Trophoblast cell (in vitro differentiated cells and primary cell): ENCODE measurements at regions not wholly inside any gene's neighbourhood (a gene's known extent, or its start where the extent isn't known, plus 50 kb on each side); places are given as distances from the start of the nearest gene placed in this dataset.

ENCODE experiments used
- DNase-seq, 2 donors: peaks; one replicate each; pipeline ENCODE4 v3.0.0-alpha.2; 2016
- H2AFZ ChIP-seq: 2 replicates; pipeline ENCODE4 v1.6.1; 2013; ENCODE audit warnings: low read length, moderate library complexity, mild to moderate bottlenecking; ENCODE audit not compliant: insufficient read depth, poor library complexity
- H2AK5ac ChIP-seq: 2 replicates; pipeline ENCODE4 v1.6.1; 2013; ENCODE audit warnings: mild to moderate bottlenecking, low read length
- H2BK120ac ChIP-seq: 2 replicates; pipeline ENCODE4 v1.6.1; 2013; ENCODE audit warnings: low read length, mild to moderate bottlenecking, moderate library complexity; ENCODE audit not compliant: insufficient read depth, poor library complexity
- H2BK12ac ChIP-seq: 2 replicates; pipeline ENCODE4 v1.6.1; 2013; ENCODE audit warnings: mild to moderate bottlenecking, low read length, moderate library complexity
- H2BK5ac ChIP-seq: 2 replicates; pipeline ENCODE4 v1.6.1; 2013; ENCODE audit warnings: low read length, low read depth, moderate library complexity, mild to moderate bottlenecking; ENCODE audit not compliant: poor library complexity
- H3K14ac ChIP-seq: 2 replicates; pipeline ENCODE4 v1.6.1; 2013; ENCODE audit warnings: mild to moderate bottlenecking, low read length
- H3K18ac ChIP-seq: 2 replicates; pipeline ENCODE4 v1.6.1; 2013; ENCODE audit warnings: mild to moderate bottlenecking, low read length
- H3K23ac ChIP-seq: 2 replicates; pipeline ENCODE4 v1.6.1; 2013; ENCODE audit warnings: low read length
- H3K27ac ChIP-seq: 2 replicates; pipeline ENCODE4 v1.5.1; 2013; ENCODE audit warnings: low read depth, mild to moderate bottlenecking, inconsistent platforms, low read length, moderate library complexity
- H3K27me3 ChIP-seq: 2 replicates; pipeline ENCODE4 v1.6.1; 2013; ENCODE audit warnings: inconsistent platforms, mild to moderate bottlenecking, low read length, moderate library complexity; ENCODE audit not compliant: insufficient read depth
- H3K36me3 ChIP-seq, 2 experiments: 1 replicate in 1 of 2; 2 replicates in 1 of 2; pipeline ENCODE4 v1.6.1; 2013; ENCODE audit warnings: low read length in 2 of 2, mild to moderate bottlenecking in 2 of 2, moderate library complexity in 1 of 2; ENCODE audit not compliant: insufficient read depth in 2 of 2, control insufficient read depth in 1 of 2
- H3K4ac ChIP-seq: 2 replicates; pipeline ENCODE4 v1.6.1; 2013; ENCODE audit warnings: low read depth, mild to moderate bottlenecking, low read length, moderate library complexity
- H3K4me1 ChIP-seq, 2 experiments: 1 replicate in 1 of 2; 2 replicates in 1 of 2; pipeline ENCODE4 v1.6.1; 2013; ENCODE audit warnings: low read length in 2 of 2, mild to moderate bottlenecking in 2 of 2, moderate library complexity in 1 of 2; ENCODE audit not compliant: insufficient read depth in 2 of 2, control insufficient read depth in 1 of 2
- H3K4me2 ChIP-seq: 2 replicates; pipeline ENCODE4 v1.6.1; 2013; ENCODE audit warnings: inconsistent platforms, mild to moderate bottlenecking, low read length, moderate library complexity
- H3K4me3 ChIP-seq: 2 replicates; pipeline ENCODE4 v1.5.1; 2013; ENCODE audit warnings: mild to moderate bottlenecking, low read depth, low read length, inconsistent platforms
- H3K79me1 ChIP-seq: one replicate; pipeline ENCODE4 v1.6.1; 2013; ENCODE audit warnings: low read length
- H3K79me2 ChIP-seq: 2 replicates; pipeline ENCODE4 v1.6.1; 2013; ENCODE audit warnings: low read length, mild to moderate bottlenecking; ENCODE audit not compliant: control insufficient read depth, insufficient read depth, poor library complexity
- H3K9ac ChIP-seq: 2 replicates; pipeline ENCODE4 v1.6.1; 2013; ENCODE audit warnings: mild to moderate bottlenecking, low read length
- H3K9me3 ChIP-seq: 2 replicates; pipeline ENCODE4 v1.6.1; 2013; ENCODE audit warnings: low read depth, mild to moderate bottlenecking, control low read depth, inconsistent platforms, low read length; ENCODE audit not compliant: insufficient read depth
- H4K12ac ChIP-seq: 2 replicates; pipeline ENCODE4 v1.6.1; 2013; ENCODE audit warnings: low read depth, mild to moderate bottlenecking, low read length, moderate library complexity
- H4K8ac ChIP-seq: 2 replicates; pipeline ENCODE4 v1.6.1; 2013; ENCODE audit warnings: low read depth, mild to moderate bottlenecking, low read length, moderate library complexity
- H4K91ac ChIP-seq: one replicate; pipeline ENCODE4 v1.6.1; 2013; ENCODE audit warnings: low read depth, mild to moderate bottlenecking, low read length, moderate library complexity
- WGBS: extraction: QIAGEN DNeasy Blood & Tissue Kit; methylation state at CpG from one replicate; pipeline ENCODE4 v1.1.7; 2013; ENCODE audit warnings: missing lambda C conversion rate; ENCODE audit not compliant: insufficient read length, insufficient coverage; ENCODE audit errors: extremely low coverage; 5-methylcytosine and 5-hydroxymethylcytosine counted together

- Histone ChIP-seq H3K27ac (no peak overlapping the region), H3K9ac (no peak overlapping the region), H4K8ac (no peak overlapping the region), H3K9me3 (peaks cover 4% of the 10 kb centered on the region), H4K91ac (no peak overlapping the region), H3K4me3 (no peak overlapping the region), H2AFZ (no peak overlapping the region), H3K4ac (no peak overlapping the region), H3K79me1 (no peaks in the 10 kb centered on the region), H3K4me2 (no peak overlapping the region), H2BK120ac (no peak overlapping the region), H3K36me3 (no peaks in the 10 kb centered on the region), H4K12ac (no peak overlapping the region), H2BK5ac (no peak overlapping the region), H2BK12ac (no peak overlapping the region), H3K79me2 (no peaks in the 10 kb centered on the region), H3K14ac (no peak overlapping the region), H3K23ac (no peak overlapping the region), H3K18ac (no peak overlapping the region), H3K27me3 (no peaks in the 10 kb centered on the region), H3K4me1 (no peaks in the 10 kb centered on the region), H2AK5ac (no peak overlapping the region)
- no peak for DNase-seq
- no CpG with 5 or more reads among the region's 11 CpGs for WGBS
These were observed 210.4 kb upstream of the SOX1 start for GRCh38 chr13:111856571-111856970.

GRCh38 chr13:111857336-111857735 lies 209.6 kb upstream of the SOX1 start:
- no peak overlapping the region for H3K23ac ChIP-seq
- no peak overlapping the region for H2BK120ac ChIP-seq
- H4K8ac ChIP-seq: no peak overlapping the region
- H3K4me3 ChIP-seq: no peak overlapping the region
- H3K4ac ChIP-seq: no peak overlapping the region
- H2AFZ ChIP-seq: no peak overlapping the region
- H3K14ac ChIP-seq: no peak overlapping the region
- no peak for DNase-seq
- H2AK5ac ChIP-seq: no peak overlapping the region
- no CpG with 5 or more reads among the region's 18 CpGs for WGBS
- H3K4me1 ChIP-seq: no peaks in the 10 kb centered on the region
- no peak overlapping the region for H3K9ac ChIP-seq
- H3K9me3 ChIP-seq: peaks cover 10% of the 10 kb centered on the region
- H3K4me2 ChIP-seq: no peak overlapping the region
- no peak overlapping the region for H2BK12ac ChIP-seq
- no peak overlapping the region for H2BK5ac ChIP-seq
- H3K18ac ChIP-seq: no peak overlapping the region
- no peaks in the 10 kb centered on the region for H3K79me1 ChIP-seq
- no peak overlapping the region for H4K91ac ChIP-seq
- H3K27ac ChIP-seq: no peak overlapping the region
- H3K27me3 ChIP-seq: no peaks in the 10 kb centered on the region
- H3K36me3 ChIP-seq: no peaks in the 10 kb centered on the region
- H3K79me2 ChIP-seq: no peaks in the 10 kb centered on the region
- no peak overlapping the region for H4K12ac ChIP-seq

DNA sequence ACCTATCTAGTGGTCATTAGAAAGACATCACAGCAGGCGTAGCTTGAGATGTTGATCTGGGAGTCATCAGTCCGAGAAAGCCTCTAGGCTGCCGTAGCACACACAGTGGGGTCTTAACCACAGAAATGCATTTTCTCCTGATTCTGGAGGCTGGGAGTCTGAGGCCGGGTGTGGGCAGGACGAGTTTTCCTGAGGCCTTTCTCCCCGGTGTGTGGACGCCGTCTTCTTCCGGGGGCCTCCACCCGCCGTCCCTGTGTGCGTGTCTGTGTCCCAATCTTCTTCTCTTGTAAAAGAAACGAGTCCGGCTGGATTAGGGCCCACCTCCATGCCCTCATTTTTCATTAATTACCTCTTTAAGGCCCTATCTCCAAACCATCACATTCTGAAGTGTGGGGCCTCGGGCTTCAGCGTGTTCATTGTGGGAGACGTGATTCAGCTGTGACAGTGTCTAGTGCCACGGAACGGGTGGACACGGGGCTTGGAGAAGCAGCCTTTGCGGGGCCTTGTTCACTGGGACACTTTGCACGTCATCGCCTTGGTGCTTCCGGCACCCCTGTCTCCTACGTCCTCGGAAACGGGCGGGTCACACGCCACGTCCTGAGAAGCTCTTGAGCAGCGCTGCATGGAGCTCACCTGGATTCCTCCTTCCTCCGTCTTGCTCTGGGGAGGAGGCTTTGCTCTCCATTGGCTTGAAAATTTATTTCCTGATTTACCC lies 208.9 kb upstream of the SOX1 start:
- Histone ChIP-seq H2BK12ac (no peak overlapping the region), H3K14ac (no peak overlapping the region), H3K4ac (no peak overlapping the region), H2BK120ac (no peak overlapping the region), H4K8ac (no peak overlapping the region), H2BK5ac (no peak overlapping the region), H3K18ac (no peak overlapping the region), H3K9ac (no peak overlapping the region), H2AFZ (no peak overlapping the region), H4K12ac (no peak overlapping the region), H3K36me3 (no peaks in the 10 kb centered on the region), H3K4me3 (no peak overlapping the region), H2AK5ac (no peak overlapping the region), H4K91ac (no peak overlapping the region), H3K79me2 (no peaks in the 10 kb centered on the region), H3K4me2 (no peak overlapping the region), H3K79me1 (no peaks in the 10 kb centered on the region), H3K4me1 (no peaks in the 10 kb centered on the region), H3K9me3 (peaks cover 10% of the 10 kb centered on the region), H3K27ac (no peak overlapping the region), H3K27me3 (no peaks in the 10 kb centered on the region), H3K23ac (no peak overlapping the region)
- no peak for DNase-seq
- no CpG with 5 or more reads among the region's 32 CpGs for WGBS

DNA sequence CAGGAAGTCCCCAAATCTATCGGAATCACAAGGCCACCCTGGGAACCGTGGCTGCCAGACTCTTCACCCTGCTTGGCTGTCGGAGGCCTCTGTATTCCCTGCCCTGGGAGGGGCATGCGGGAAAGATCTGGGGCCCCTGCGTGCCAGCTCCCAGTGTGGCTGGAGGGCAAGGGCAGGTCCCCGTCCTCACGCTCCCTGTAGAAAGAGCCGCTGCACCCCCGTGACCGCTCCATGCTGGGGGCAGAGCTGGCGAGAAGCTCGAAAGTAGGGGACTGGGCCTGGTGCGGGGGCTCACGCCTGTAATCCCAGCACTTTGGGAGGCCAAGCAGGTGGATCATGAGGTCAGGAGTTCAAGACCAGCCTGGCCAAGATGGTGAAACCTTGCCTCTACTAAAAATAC lies 208.4 kb upstream of the SOX1 start:
- Histone ChIP-seq H3K36me3 (no peaks in the 10 kb centered on the region), H3K79me1 (no peaks in the 10 kb centered on the region), H2BK120ac (no peak overlapping the region), H3K18ac (no peak overlapping the region), H3K4ac (no peak overlapping the region), H2AFZ (no peak overlapping the region), H4K8ac (no peak overlapping the region), H4K91ac (no peak overlapping the region), H3K23ac (no peak overlapping the region), H3K9me3 (peaks cover 10% of the 10 kb centered on the region), H2AK5ac (no peak overlapping the region), H3K4me1 (no peaks in the 10 kb centered on the region), H2BK12ac (no peak overlapping the region), H4K12ac (no peak overlapping the region), H3K27me3 (no peaks in the 10 kb centered on the region), H3K9ac (no peak overlapping the region), H3K14ac (no peak overlapping the region), H3K4me3 (no peak overlapping the region), H3K4me2 (no peak overlapping the region), H2BK5ac (no peak overlapping the region), H3K79me2 (no peaks in the 10 kb centered on the region), H3K27ac (no peak overlapping the region)
- WGBS: no CpG with 5 or more reads among the region's 14 CpGs
- DNase-seq: no peak
